HCT116 (cell line): ENCODE measurements at regions not wholly inside any gene's neighbourhood (a gene's known extent, or its start where the extent isn't known, plus 50 kb on each side); places are given as distances from the start of the nearest gene placed in this dataset.

ENCODE experiments used
- ATAC-seq: fragments of 200-7000 bp; cut with Tn5 transposase; 2 replicates; pipeline ENCODE4 v1.9.1; 2020; ENCODE audit warnings: mild to moderate bottlenecking, moderate library complexity
- BruUV-seq: library from RNA; stranded (reverse); fragments of 400-500 nt; replicated peaks from 2 replicates; lab custom pipeline; 2021; lab: Mats Ljungman, UMichigan
- CTCF ChIA-PET: fragments of 300-600 bp; sonication (Branson Sonifier 250); formaldehyde crosslinking; loops from one replicate; lab custom pipeline; 2021; ENCODE audit warnings: antibody characterized with exemption; lab: Charles Lee
- POLR2A ChIA-PET: fragments of 300-600, 350-600 bp; sonication (Branson Sonifier 250); formaldehyde crosslinking; loops from one replicate; lab custom pipeline; 2021; ENCODE audit warnings: antibody characterized with exemption; lab: Charles Lee
- RAD21 ChIA-PET, 2 experiments: fragments of 300-600 bp; sonication (Branson Sonifier 250); formaldehyde crosslinking; loops; one replicate each; lab custom pipeline; 2023; ENCODE audit warnings: low total read pairs in 2 of 2; ENCODE audit not compliant: uncharacterized antibody in 2 of 2, unreplicated experiment in 2 of 2, low non-redundant PET in 1 of 2; lab: Charles Lee
- DNase-seq: peaks from one replicate; pipeline ENCODE4 v3.0.0-alpha.2; 2010; ENCODE audit warnings: low read depth, low spot score
- H2AFZ ChIP-seq: fragments of 200-600 bp; shearing (Covaris generic), sonication (generic); 2 replicates; pipeline ENCODE4 v1.6.1; 2017; ENCODE audit warnings: low read depth, mixed run types, mixed read lengths, antibody characterized with exemption, low read length; ENCODE audit not compliant: poor library complexity, severe bottlenecking
- H3K27ac ChIP-seq: 2 replicates; pipeline ENCODE4 v1.5.1; 2012; ENCODE audit warnings: low read depth, low read length
- H3K27me3 ChIP-seq: fragments of 200-600 bp; sonication (generic); 2 replicates; pipeline ENCODE4 v1.6.1; 2016; ENCODE audit warnings: mixed run types, low read length, mixed read lengths; ENCODE audit not compliant: insufficient read depth
- H3K36me3 ChIP-seq, 2 experiments: fragments of 200-500 bp in 1 of 2; fragments of 200-600 bp in 1 of 2; sonication (Bioruptor generic) in 1 of 2; sonication (generic) in 1 of 2; 2 replicates each; pipeline versions ENCODE4 v1.5.1 to v1.6.1; 2014 to 2016; ENCODE audit warnings: low read length in 2 of 2, inconsistent platforms in 1 of 2, mixed read lengths in 1 of 2, mixed run types in 1 of 2; ENCODE audit not compliant: insufficient read depth in 2 of 2, control insufficient read depth in 1 of 2
- H3K4me1 ChIP-seq, 2 experiments: fragments of 200-600 bp in 1 of 2; sonication (generic) in 1 of 2; 2 replicates each; pipeline versions ENCODE4 v1.5.1 to v1.6.1; 2012 to 2017; ENCODE audit warnings: low read length in 2 of 2, inconsistent platforms in 1 of 2, mild to moderate bottlenecking in 1 of 2, mixed read lengths in 1 of 2, mixed run types in 1 of 2, moderate library complexity in 1 of 2; ENCODE audit not compliant: insufficient read depth in 2 of 2, control insufficient read depth in 1 of 2
- H3K4me2 ChIP-seq: fragments of 200-600 bp; sonication (generic); 2 replicates; pipeline ENCODE4 v1.6.1; 2017; ENCODE audit warnings: mixed run types, low read length, mixed read lengths
- H3K4me3 ChIP-seq, 2 experiments: fragments of 200-600 bp in 1 of 2; sonication (generic) in 1 of 2; replicated peaks in 1 of 2; 2 replicates each; pipeline ENCODE4 v1.5.1; 2011 to 2016; ENCODE audit warnings: low read length in 2 of 2, control low read depth in 1 of 2, low read depth in 1 of 2, mild to moderate bottlenecking in 1 of 2, mixed read lengths in 1 of 2, mixed run types in 1 of 2
- H3K79me2 ChIP-seq: fragments of 200-600 bp; sonication (generic); 2 replicates; pipeline ENCODE4 v1.6.1; 2017; ENCODE audit warnings: mild to moderate bottlenecking, mixed run types, low read length, moderate library complexity, mixed read lengths; ENCODE audit not compliant: insufficient read depth
- H3K9ac ChIP-seq: fragments of 200-600 bp; sonication (generic); 2 replicates; pipeline ENCODE4 v1.6.1; 2016; ENCODE audit warnings: low read length, mixed read lengths
- H3K9me2 ChIP-seq: fragments of 200-600 bp; sonication (generic), shearing (Covaris generic); 2 replicates; pipeline ENCODE4 v1.6.1; 2017; ENCODE audit warnings: mixed run types, mild to moderate bottlenecking, moderate library complexity; ENCODE audit not compliant: insufficient read depth
- H3K9me3 ChIP-seq, 2 experiments: fragments of 200-500 bp in 1 of 2; fragments of 200-600 bp in 1 of 2; sonication (Bioruptor generic) in 1 of 2; sonication (generic) in 1 of 2; 2 replicates each; pipeline ENCODE4 v1.6.1; 2014 to 2017; ENCODE audit warnings: low read length in 2 of 2, mixed read lengths in 2 of 2, inconsistent platforms in 1 of 2, low read depth in 1 of 2, mild to moderate bottlenecking in 1 of 2, mixed run types in 1 of 2, moderate library complexity in 1 of 2; ENCODE audit not compliant: control insufficient read depth in 1 of 2, insufficient read depth in 1 of 2
- H4K20me1 ChIP-seq: fragments of 200-600 bp; sonication (generic), shearing (Covaris generic); 2 replicates; pipeline ENCODE4 v1.6.1; 2017; ENCODE audit warnings: mixed run types, mild to moderate bottlenecking, moderate library complexity; ENCODE audit not compliant: insufficient read depth
- CEBPB ChIP-seq: IDR thresholded peaks from 2 replicates; pipeline ENCODE4 v1.6.1; 2012; ENCODE audit warnings: low read depth
- EGR1 ChIP-seq: IDR thresholded peaks from 2 replicates; pipeline ENCODE4 v1.6.1; 2012; ENCODE audit warnings: low read depth
- FOSL1 ChIP-seq: IDR thresholded peaks from 2 replicates; pipeline ENCODE4 v1.6.1; 2012; ENCODE audit warnings: low read depth
- JUND ChIP-seq: IDR thresholded peaks from 2 replicates; pipeline ENCODE4 v1.6.1; 2012
- MAX ChIP-seq: IDR thresholded peaks from 2 replicates; pipeline ENCODE4 v1.6.1; 2012
- SP1 ChIP-seq: IDR thresholded peaks from 2 replicates; pipeline ENCODE4 v1.6.1; 2012; ENCODE audit warnings: low read depth
- TCF7L2 ChIP-seq: IDR thresholded peaks from 2 replicates; pipeline ENCODE4 v1.7.0; 2011; ENCODE audit warnings: borderline replicate concordance, inconsistent platforms; ENCODE audit not compliant: insufficient read depth, insufficient read length; ENCODE audit errors: extremely low read depth
- YY1 ChIP-seq: IDR thresholded peaks from 2 replicates; pipeline ENCODE4 v1.6.1; 2011; ENCODE audit warnings: low read length, low read depth, moderate library complexity, mild to moderate bottlenecking; ENCODE audit not compliant: insufficient replicate concordance; ENCODE audit errors: extremely low read depth
- intact Hi-C: fragments of 100-400 bp; cut with micrococcal nuclease; formaldehyde crosslinking; loops from 2 replicates; pipeline ENCODE4 v1.10.0; 2022
- TF ChIP-seq, protein P1 (sequence below), 3 experiments: fragments of 200-600 bp in 1 of 3; sonication (generic) in 1 of 3; IDR thresholded peaks in 2 of 3; conservative IDR thresholded peaks in 1 of 3; 2 replicates each; pipeline ENCODE4 v1.5.1; 2012 to 2017; ENCODE audit warnings: low read depth in 2 of 3, low read length in 2 of 3, antibody characterized with exemption in 1 of 3, borderline replicate concordance in 1 of 3, control low read depth in 1 of 3, mild to moderate bottlenecking in 1 of 3, mixed read lengths in 1 of 3, mixed run types in 1 of 3, moderate library complexity in 1 of 3; ENCODE audit not compliant: insufficient read depth in 1 of 3
- TF ChIP-seq, protein P2 (sequence below): IDR thresholded peaks from 2 replicates; pipeline ENCODE4 v1.6.1; 2012; ENCODE audit warnings: low read depth

DNA sequence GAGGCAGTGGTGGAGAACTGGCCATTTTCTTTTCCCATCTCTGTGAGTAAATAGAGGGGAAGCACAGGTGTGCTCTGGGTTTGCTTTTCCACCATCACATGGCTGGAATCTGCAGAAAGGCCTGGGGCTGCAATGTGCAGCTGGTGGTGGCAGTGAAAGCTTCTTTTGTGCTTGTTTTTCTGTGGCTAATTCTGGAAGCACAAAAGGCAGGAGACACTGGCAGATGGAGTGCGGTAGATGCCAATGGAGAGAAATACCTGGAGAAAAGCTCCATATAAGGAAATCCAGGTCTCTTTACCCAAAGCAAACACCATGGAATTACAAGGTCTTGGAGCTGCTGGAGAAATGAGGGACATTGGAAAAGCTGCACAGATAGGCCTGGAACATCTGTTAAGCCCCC is 146.9 kb downstream of the HAPSTR1 start:
- Histone ChIP-seq H3K27me3 (peaks cover 19% of the 10 kb centered on the region), H3K79me2 (no peaks in the 10 kb centered on the region), H4K20me1 (no peaks in the 10 kb centered on the region), H2AFZ (no peak overlapping the region), H3K4me1 (no peaks in the 10 kb centered on the region), H3K9me3 (no peaks in the 10 kb centered on the region; a peak in 1 of 4 replicates), H3K4me3 (no peak overlapping the region), H3K4me2 (no peak overlapping the region), H3K27ac (no peak overlapping the region), H3K36me3 (no peaks in the 10 kb centered on the region), H3K9me2 (no peaks in the 10 kb centered on the region), H3K9ac (no peak overlapping the region)
- ChIA-PET RAD21 (no interaction called here), POLR2A (no interaction called here), CTCF (no interaction called here)
- ATAC-seq: no peak
- TF ChIP-seq FOSL1 (no peak), YY1 (no peak), JUND (no peak)
- TF ChIP-seq, protein P1, sequence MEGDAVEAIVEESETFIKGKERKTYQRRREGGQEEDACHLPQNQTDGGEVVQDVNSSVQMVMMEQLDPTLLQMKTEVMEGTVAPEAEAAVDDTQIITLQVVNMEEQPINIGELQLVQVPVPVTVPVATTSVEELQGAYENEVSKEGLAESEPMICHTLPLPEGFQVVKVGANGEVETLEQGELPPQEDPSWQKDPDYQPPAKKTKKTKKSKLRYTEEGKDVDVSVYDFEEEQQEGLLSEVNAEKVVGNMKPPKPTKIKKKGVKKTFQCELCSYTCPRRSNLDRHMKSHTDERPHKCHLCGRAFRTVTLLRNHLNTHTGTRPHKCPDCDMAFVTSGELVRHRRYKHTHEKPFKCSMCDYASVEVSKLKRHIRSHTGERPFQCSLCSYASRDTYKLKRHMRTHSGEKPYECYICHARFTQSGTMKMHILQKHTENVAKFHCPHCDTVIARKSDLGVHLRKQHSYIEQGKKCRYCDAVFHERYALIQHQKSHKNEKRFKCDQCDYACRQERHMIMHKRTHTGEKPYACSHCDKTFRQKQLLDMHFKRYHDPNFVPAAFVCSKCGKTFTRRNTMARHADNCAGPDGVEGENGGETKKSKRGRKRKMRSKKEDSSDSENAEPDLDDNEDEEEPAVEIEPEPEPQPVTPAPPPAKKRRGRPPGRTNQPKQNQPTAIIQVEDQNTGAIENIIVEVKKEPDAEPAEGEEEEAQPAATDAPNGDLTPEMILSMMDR (IDR thresholded peaks at IDR 0.05 in 2 of 3, conservative IDR thresholded peaks at IDR 0.05 in 1 of 3; ENCODE audit: borderline replicate concordance in 1 of 3, insufficient read depth in 1 of 3, low read depth in 2 of 3, low read length in 2 of 3): no peak
- DNase-seq: no peak
- BruUV-seq: no TSS peak
- intact Hi-C loops: no loop called here

- H2AFZ ChIP-seq: no peak overlapping the region
- no peaks in the 10 kb centered on the region; a peak in 1 of 4 replicates for H3K9me3 ChIP-seq
- CTCF ChIA-PET: interaction anchor here (0.7 kb wide), 1 partner anchor 1979 kb away, joined by 4 read pairs; no protein-coding TSS in a partner anchor
- no peak overlapping the region for H3K4me3 ChIP-seq
- H3K9me2 ChIP-seq: no peaks in the 10 kb centered on the region
- H3K9ac ChIP-seq: no peak overlapping the region
- no peak overlapping the region for H3K27ac ChIP-seq
- no peaks in the 10 kb centered on the region for H4K20me1 ChIP-seq
- no TSS peak for BruUV-seq
- no peaks in the 10 kb centered on the region for H3K36me3 ChIP-seq
- H3K27me3 ChIP-seq: no peaks in the 10 kb centered on the region; the same call in 1 of the 2 replicates
- DNase-seq (no peak), ATAC-seq (no peak)
- TF ChIP-seq, protein P2, sequence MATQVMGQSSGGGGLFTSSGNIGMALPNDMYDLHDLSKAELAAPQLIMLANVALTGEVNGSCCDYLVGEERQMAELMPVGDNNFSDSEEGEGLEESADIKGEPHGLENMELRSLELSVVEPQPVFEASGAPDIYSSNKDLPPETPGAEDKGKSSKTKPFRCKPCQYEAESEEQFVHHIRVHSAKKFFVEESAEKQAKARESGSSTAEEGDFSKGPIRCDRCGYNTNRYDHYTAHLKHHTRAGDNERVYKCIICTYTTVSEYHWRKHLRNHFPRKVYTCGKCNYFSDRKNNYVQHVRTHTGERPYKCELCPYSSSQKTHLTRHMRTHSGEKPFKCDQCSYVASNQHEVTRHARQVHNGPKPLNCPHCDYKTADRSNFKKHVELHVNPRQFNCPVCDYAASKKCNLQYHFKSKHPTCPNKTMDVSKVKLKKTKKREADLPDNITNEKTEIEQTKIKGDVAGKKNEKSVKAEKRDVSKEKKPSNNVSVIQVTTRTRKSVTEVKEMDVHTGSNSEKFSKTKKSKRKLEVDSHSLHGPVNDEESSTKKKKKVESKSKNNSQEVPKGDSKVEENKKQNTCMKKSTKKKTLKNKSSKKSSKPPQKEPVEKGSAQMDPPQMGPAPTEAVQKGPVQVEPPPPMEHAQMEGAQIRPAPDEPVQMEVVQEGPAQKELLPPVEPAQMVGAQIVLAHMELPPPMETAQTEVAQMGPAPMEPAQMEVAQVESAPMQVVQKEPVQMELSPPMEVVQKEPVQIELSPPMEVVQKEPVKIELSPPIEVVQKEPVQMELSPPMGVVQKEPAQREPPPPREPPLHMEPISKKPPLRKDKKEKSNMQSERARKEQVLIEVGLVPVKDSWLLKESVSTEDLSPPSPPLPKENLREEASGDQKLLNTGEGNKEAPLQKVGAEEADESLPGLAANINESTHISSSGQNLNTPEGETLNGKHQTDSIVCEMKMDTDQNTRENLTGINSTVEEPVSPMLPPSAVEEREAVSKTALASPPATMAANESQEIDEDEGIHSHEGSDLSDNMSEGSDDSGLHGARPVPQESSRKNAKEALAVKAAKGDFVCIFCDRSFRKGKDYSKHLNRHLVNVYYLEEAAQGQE: no peak
- TF ChIP-seq SP1 (no peak), TCF7L2 (no peak), JUND (no peak), EGR1 (no peak), MAX (no peak), YY1 (no peak), CEBPB (no peak)
- TF ChIP-seq, protein P1 (IDR thresholded peaks at IDR 0.05 in 2 of 3, conservative IDR thresholded peaks at IDR 0.05 in 1 of 3; ENCODE audit: borderline replicate concordance in 1 of 3, insufficient read depth in 1 of 3, low read depth in 2 of 3, low read length in 2 of 3): no peak
- intact Hi-C loops: no loop called here
- RAD21 ChIA-PET: no interaction called here
- POLR2A ChIA-PET: no interaction called here
- no peaks in the 10 kb centered on the region for H3K4me1 ChIP-seq
- H3K4me2 ChIP-seq: no peak overlapping the region
- H3K79me2 ChIP-seq: no peaks in the 10 kb centered on the region
Observed at GRCh38 chr16:9241177-9241576, 149.7 kb downstream of the HAPSTR1 start.
